ENCODE measurements at regions not wholly inside any gene's neighbourhood (a gene's known extent, or its start where the extent isn't known, plus 50 kb on each side); places are given as distances from the start of the nearest gene placed in this dataset.

DNA sequence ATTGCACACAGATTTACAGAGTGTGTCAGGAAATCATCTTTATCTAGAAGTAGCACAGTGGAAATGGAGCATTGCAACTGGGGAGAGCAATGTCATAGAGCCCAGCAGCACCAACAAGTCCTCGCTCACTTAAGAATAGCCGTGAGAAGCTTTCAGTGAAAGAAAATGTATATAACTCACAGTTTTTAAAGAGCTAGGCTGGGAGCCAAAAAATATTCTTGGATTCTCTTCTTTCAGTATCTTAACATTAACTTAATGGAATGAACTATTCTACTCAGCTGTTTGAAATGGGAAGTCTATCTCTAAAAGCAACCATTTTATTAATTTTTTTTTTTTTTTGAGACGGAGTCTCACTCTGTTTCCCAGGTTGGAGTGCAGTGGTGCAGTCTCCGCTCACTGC lies 329.6 kb downstream of the COG6 start:
- no peak overlapping the region for H3K4me3 ChIP-seq (ENCODE audit: low read depth, low read length, poor library complexity, severe bottlenecking)
- no peak for DNase-seq (ENCODE audit: low spot score)
- ChIA-PET CTCF (ENCODE audit: unreplicated experiment) (no interaction called here), POLR2A (interaction anchor here (0.5 to 0.7 kb wide), 2 partner anchors 137 to 227 kb away, joined by 3 to 5 read pairs; no protein-coding TSS in a partner anchor)
- no peak overlapping the region for H2AFZ ChIP-seq (ENCODE audit: low read length)
- H3K9me2 ChIP-seq (ENCODE audit: insufficient read depth, low read length) = no peaks in the 10 kb centered on the region
- H4K20me1 ChIP-seq (ENCODE audit: insufficient read depth, low read length) = no peaks in the 10 kb centered on the region
- TF ChIP-seq, protein P1, sequence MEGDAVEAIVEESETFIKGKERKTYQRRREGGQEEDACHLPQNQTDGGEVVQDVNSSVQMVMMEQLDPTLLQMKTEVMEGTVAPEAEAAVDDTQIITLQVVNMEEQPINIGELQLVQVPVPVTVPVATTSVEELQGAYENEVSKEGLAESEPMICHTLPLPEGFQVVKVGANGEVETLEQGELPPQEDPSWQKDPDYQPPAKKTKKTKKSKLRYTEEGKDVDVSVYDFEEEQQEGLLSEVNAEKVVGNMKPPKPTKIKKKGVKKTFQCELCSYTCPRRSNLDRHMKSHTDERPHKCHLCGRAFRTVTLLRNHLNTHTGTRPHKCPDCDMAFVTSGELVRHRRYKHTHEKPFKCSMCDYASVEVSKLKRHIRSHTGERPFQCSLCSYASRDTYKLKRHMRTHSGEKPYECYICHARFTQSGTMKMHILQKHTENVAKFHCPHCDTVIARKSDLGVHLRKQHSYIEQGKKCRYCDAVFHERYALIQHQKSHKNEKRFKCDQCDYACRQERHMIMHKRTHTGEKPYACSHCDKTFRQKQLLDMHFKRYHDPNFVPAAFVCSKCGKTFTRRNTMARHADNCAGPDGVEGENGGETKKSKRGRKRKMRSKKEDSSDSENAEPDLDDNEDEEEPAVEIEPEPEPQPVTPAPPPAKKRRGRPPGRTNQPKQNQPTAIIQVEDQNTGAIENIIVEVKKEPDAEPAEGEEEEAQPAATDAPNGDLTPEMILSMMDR (conservative IDR thresholded peaks at IDR 0.05; ENCODE audit: low read length) = no peak
- TF ChIP-seq EZH2phosphoT487 (IDR thresholded peaks at IDR 0.05; ENCODE audit: borderline replicate concordance, low read depth, low read length) = no peak
- H3K79me2 ChIP-seq (ENCODE audit: insufficient read depth, low read depth, low read length) = no peaks in the 10 kb centered on the region
- no peaks in the 10 kb centered on the region for H3K9me3 ChIP-seq (ENCODE audit: low read length)
- no TSS peak for BruUV-seq (replicated peaks)
- intact Hi-C loops (cut with micrococcal nuclease; ENCODE audit: unreplicated experiment) = no loop called here
- no peaks in the 10 kb centered on the region for H3K4me1 ChIP-seq (ENCODE audit: insufficient read depth, low read length, poor library complexity, severe bottlenecking)
- no peaks in the 10 kb centered on the region for H3K36me3 ChIP-seq (ENCODE audit: insufficient read depth, low read length)
- H3K27ac ChIP-seq (ENCODE audit: low read depth, low read length, poor library complexity, severe bottlenecking) = no peak overlapping the region
- no peak overlapping the region for H3K4me2 ChIP-seq (ENCODE audit: low read length)

DNA sequence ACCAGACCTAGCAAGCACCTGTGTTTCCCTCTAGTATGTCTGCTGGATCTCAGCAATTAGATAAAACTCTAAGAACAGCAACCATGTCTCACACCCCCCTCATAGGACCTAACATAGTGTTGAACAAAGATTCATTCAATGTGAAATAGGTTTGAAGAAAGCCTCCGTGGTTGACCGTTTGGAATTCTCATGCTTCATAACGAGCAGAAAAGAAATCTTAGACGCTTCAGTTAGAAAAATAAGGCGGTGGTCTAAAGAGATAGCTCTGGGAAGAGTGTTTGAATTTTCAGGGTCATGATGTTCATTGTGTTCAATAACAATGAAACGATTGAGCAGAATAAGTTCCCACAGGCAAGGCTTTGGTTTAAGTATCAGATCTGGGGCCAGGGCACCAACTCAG lies 332.9 kb downstream of the COG6 start:
- Histone ChIP-seq H3K79me2 (ENCODE audit: insufficient read depth, low read depth, low read length) (no peaks in the 10 kb centered on the region), H4K20me1 (ENCODE audit: insufficient read depth, low read length) (no peaks in the 10 kb centered on the region), H2AFZ (ENCODE audit: low read length) (no peak overlapping the region), H3K4me1 (ENCODE audit: insufficient read depth, low read length, poor library complexity, severe bottlenecking) (no peaks in the 10 kb centered on the region), H3K4me2 (ENCODE audit: low read length) (no peak overlapping the region), H3K4me3 (ENCODE audit: low read depth, low read length, poor library complexity, severe bottlenecking) (no peak overlapping the region), H3K9me3 (ENCODE audit: low read length) (no peaks in the 10 kb centered on the region), H3K9me2 (ENCODE audit: insufficient read depth, low read length) (no peaks in the 10 kb centered on the region), H3K27ac (ENCODE audit: low read depth, low read length, poor library complexity, severe bottlenecking) (no peak overlapping the region), H3K36me3 (ENCODE audit: insufficient read depth, low read length) (no peaks in the 10 kb centered on the region)
- no peak for DNase-seq (ENCODE audit: low spot score)
- no TSS peak for BruUV-seq (replicated peaks)
- POLR2A ChIA-PET = no interaction called here
- TF ChIP-seq EZH2phosphoT487 (IDR thresholded peaks at IDR 0.05; ENCODE audit: borderline replicate concordance, low read depth, low read length) = no peak
- TF ChIP-seq, protein P1 (conservative IDR thresholded peaks at IDR 0.05; ENCODE audit: low read length) = no peak
- CTCF ChIA-PET (ENCODE audit: unreplicated experiment) = no interaction called here
- intact Hi-C loops (cut with micrococcal nuclease; ENCODE audit: unreplicated experiment) = no loop called here

DNA sequence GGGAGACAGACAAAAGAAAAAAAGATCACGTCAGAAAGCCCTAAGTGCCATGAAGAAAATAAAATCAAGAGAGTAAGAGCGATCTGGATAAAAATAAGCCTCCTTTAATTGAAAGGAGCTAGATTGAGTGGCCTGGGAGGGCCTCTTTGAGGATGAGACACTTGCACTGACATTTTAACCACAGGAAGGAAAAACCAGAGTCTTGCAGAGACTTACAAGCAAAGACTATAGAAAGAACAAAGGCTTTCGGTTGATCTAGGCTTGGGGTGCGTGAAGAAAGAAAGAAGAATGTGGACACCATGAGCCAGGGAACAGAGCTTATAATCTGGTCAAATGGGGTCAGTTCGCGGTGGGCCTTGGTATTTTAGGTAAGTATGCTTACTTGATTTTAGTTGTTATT lies 342.7 kb downstream of the COG6 start:
- no peaks in the 10 kb centered on the region for H3K9me3 ChIP-seq (ENCODE audit: low read length)
- ChIA-PET CTCF (ENCODE audit: unreplicated experiment) (no interaction called here), POLR2A (interaction anchor here (0.5 kb wide), 1 partner anchor 1173 kb away, joined by 3 read pairs; no protein-coding TSS in a partner anchor)
- no peaks in the 10 kb centered on the region for H3K36me3 ChIP-seq (ENCODE audit: insufficient read depth, low read length)
- no peak overlapping the region for H3K27ac ChIP-seq (ENCODE audit: low read depth, low read length, poor library complexity, severe bottlenecking)
- no peaks in the 10 kb centered on the region for H3K9me2 ChIP-seq (ENCODE audit: insufficient read depth, low read length)
- TF ChIP-seq EZH2phosphoT487 (IDR thresholded peaks at IDR 0.05; ENCODE audit: borderline replicate concordance, low read depth, low read length) = no peak
- TF ChIP-seq, protein P1 (conservative IDR thresholded peaks at IDR 0.05; ENCODE audit: low read length) = no peak
- no peak overlapping the region for H2AFZ ChIP-seq (ENCODE audit: low read length)
- no peaks in the 10 kb centered on the region for H3K4me1 ChIP-seq (ENCODE audit: insufficient read depth, low read length, poor library complexity, severe bottlenecking)
- no peak overlapping the region for H3K4me3 ChIP-seq (ENCODE audit: low read depth, low read length, poor library complexity, severe bottlenecking)
- H3K4me2 ChIP-seq (ENCODE audit: low read length) = no peak overlapping the region
- no peak for DNase-seq (ENCODE audit: low spot score)
- H4K20me1 ChIP-seq (ENCODE audit: insufficient read depth, low read length) = no peaks in the 10 kb centered on the region
- no peaks in the 10 kb centered on the region for H3K79me2 ChIP-seq (ENCODE audit: insufficient read depth, low read depth, low read length)
- intact Hi-C loops (cut with micrococcal nuclease; ENCODE audit: unreplicated experiment) = no loop called here
- BruUV-seq (replicated peaks) = no TSS peak
